CD14-positive monocyte (primary cell): ENCODE measurements at regions not wholly inside any gene's neighbourhood (a gene's known extent, or its start where the extent isn't known, plus 50 kb on each side); places are given as distances from the start of the nearest gene placed in this dataset.
A peak's percentile ranks its signal among the peaks of the same experiment; 100 is the strongest.

ENCODE experiments used
- DNase-seq, 3 donors: peaks; one replicate each; pipeline ENCODE4 v3.0.0-alpha.2; 2011 to 2022
- H2AFZ ChIP-seq: 2 replicates; pipeline ENCODE4 v1.6.0; 2012; ENCODE audit warnings: mild to moderate bottlenecking, low read depth, low read length, inconsistent platforms; ENCODE audit not compliant: insufficient read depth, poor library complexity, severe bottlenecking
- H3K27ac ChIP-seq, 2 donors: 1 replicate in 1 of 2; 2 replicates in 1 of 2; pipeline ENCODE4 v1.5.1; 2012 to 2013; ENCODE audit warnings: low read length in 2 of 2, control low read depth in 1 of 2, inconsistent platforms in 1 of 2, low read depth in 1 of 2, mild to moderate bottlenecking in 1 of 2
- H3K27me3 ChIP-seq, 2 donors: one replicate each; pipeline versions ENCODE4 v1.6.0 to v1.6.1; 2011 to 2013; ENCODE audit warnings: low read length in 2 of 2; ENCODE audit not compliant: control insufficient read depth in 2 of 2, insufficient read depth in 2 of 2
- H3K36me3 ChIP-seq, 2 donors: replicated peaks in 1 of 2; 1 replicate in 1 of 2; 2 replicates in 1 of 2; pipeline versions ENCODE4 v1.5.1 to v1.6.1; 2012 to 2013; ENCODE audit warnings: low read length in 2 of 2, control low read depth in 1 of 2, inconsistent platforms in 1 of 2, mild to moderate bottlenecking in 1 of 2; ENCODE audit not compliant: insufficient read depth in 2 of 2, control insufficient read depth in 1 of 2
- H3K4me1 ChIP-seq, 2 donors: 1 replicate in 1 of 2; 2 replicates in 1 of 2; pipeline versions ENCODE4 v1.5.1 to v1.6.1; 2012 to 2013; ENCODE audit warnings: low read length in 2 of 2, control low read depth in 1 of 2, inconsistent platforms in 1 of 2, mild to moderate bottlenecking in 1 of 2, moderate library complexity in 1 of 2; ENCODE audit not compliant: insufficient read depth in 2 of 2, control insufficient read depth in 1 of 2
- H3K4me2 ChIP-seq: replicated peaks from 2 replicates; pipeline ENCODE3; 2012; ENCODE audit warnings: low read length, moderate library complexity, mild to moderate bottlenecking; ENCODE audit not compliant: poor library complexity, severe bottlenecking; ENCODE audit errors: extremely low read depth
- H3K4me3 ChIP-seq, 3 experiments: fragments of 200-600 bp in 1 of 3; sonication (generic) in 1 of 3; replicated peaks in 1 of 3; 1 replicate in 2 of 3; 2 replicates in 1 of 3; pipeline ENCODE4 v1.5.1; 2011 to 2013; ENCODE audit warnings: low read length in 3 of 3, mild to moderate bottlenecking in 3 of 3, control low read depth in 2 of 3, low read depth in 2 of 3, inconsistent platforms in 1 of 3, moderate library complexity in 1 of 3
- H3K79me2 ChIP-seq: 2 replicates; pipeline ENCODE4 v1.6.0; 2012; ENCODE audit warnings: mild to moderate bottlenecking, control low read depth, inconsistent platforms, low read length, moderate library complexity; ENCODE audit not compliant: insufficient read depth
- H3K9ac ChIP-seq: 2 replicates; pipeline ENCODE4 v1.6.0; 2017; ENCODE audit warnings: low read length, mild to moderate bottlenecking; ENCODE audit not compliant: insufficient read depth, poor library complexity, severe bottlenecking
- H3K9me3 ChIP-seq, 2 donors: replicated peaks in 1 of 2; 1 replicate in 1 of 2; 2 replicates in 1 of 2; pipeline versions ENCODE4 v1.5.1 to v1.6.1; 2012 to 2013; ENCODE audit warnings: low read length in 2 of 2, control low read depth in 1 of 2; ENCODE audit not compliant: control insufficient read depth in 1 of 2, insufficient read depth in 1 of 2
- H4K20me1 ChIP-seq: 2 replicates; pipeline ENCODE4 v1.6.0; 2012; ENCODE audit warnings: mild to moderate bottlenecking, low read length, control low read depth, moderate library complexity; ENCODE audit not compliant: insufficient read depth
- H3K27ac Mint-ChIP-seq, 7 donors: one replicate each; pipeline ENCODE4 v1.8.0; 2020; ENCODE audit warnings: mild to moderate bottlenecking in 7 of 7, mixed read lengths in 7 of 7, moderate library complexity in 6 of 7, inconsistent platforms in 2 of 7
- H3K27me3 Mint-ChIP-seq, 3 donors: one replicate each; pipeline ENCODE4 v1.8.0; 2021 to 2022; ENCODE audit warnings: low read depth in 3 of 3, mild to moderate bottlenecking in 3 of 3, mixed read lengths in 3 of 3, moderate library complexity in 3 of 3, inconsistent platforms in 1 of 3
- H3K36me3 Mint-ChIP-seq, 2 donors: one replicate each; pipeline ENCODE4 v1.8.0; 2020; ENCODE audit warnings: mixed read lengths in 2 of 2, inconsistent platforms in 1 of 2, mild to moderate bottlenecking in 1 of 2
- H3K4me1 Mint-ChIP-seq: one replicate; pipeline ENCODE4 v1.8.0; 2020; ENCODE audit warnings: mild to moderate bottlenecking, mixed read lengths
- H3K4me3 Mint-ChIP-seq, 2 donors: one replicate each; pipeline ENCODE4 v1.8.0; 2020; ENCODE audit warnings: mild to moderate bottlenecking in 2 of 2, mixed read lengths in 2 of 2, moderate library complexity in 1 of 2
- H3K9me3 Mint-ChIP-seq, 7 donors: one replicate each; pipeline ENCODE4 v1.8.0; 2020 to 2022; ENCODE audit warnings: mixed read lengths in 7 of 7, mild to moderate bottlenecking in 6 of 7, moderate library complexity in 6 of 7, inconsistent platforms in 2 of 7
- WGBS: methylation state at CpG from one replicate; pipeline ENCODE4 v1.1.5; 2013; ENCODE audit warnings: missing lambda C conversion rate; ENCODE audit not compliant: insufficient coverage; 5-methylcytosine and 5-hydroxymethylcytosine counted together
- intact Hi-C, 2 donors: fragments of 100-400 bp; cut with micrococcal nuclease; formaldehyde crosslinking; loops; one replicate each; pipeline versions ENCODE4 v1.15.0 to v1.15.1; 2023
- TF ChIP-seq, protein P1 (sequence below): fragments of 200-600 bp; IDR thresholded peaks from one replicate; pipeline ENCODE4 v1.8.0; 2022; ENCODE audit warnings: antibody characterized with exemption, mild to moderate bottlenecking

DNA sequence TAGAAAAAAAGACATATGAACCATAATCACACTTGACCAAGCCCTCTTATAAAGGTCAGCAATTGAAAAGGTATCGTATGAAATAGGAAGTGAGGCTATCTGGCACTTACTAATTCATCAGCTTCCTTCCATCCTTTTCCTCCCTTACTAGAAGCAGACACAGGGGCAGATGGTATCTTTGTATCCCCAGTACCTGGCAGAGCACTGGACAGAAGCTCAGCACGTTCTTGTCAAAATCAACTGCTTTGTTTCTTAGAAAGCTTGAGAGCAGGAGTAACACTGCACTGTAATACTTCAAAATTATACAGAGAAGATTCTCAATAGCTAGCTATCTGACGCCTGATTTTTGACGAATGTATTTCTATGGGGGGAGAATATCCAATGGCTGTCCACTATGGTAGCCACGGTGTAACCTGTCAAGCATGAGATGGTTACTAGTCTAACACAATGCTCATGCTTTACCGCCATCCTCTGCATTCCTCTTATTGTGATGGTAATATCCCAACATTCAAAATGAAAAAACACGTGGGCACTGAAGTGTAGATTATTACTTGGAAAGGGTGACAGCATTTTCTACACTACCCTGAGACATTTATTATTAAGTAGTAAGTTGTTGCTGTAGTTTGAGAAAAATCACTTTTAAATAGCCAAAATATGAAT lies 175.6 kb downstream of the SIPA1L2 start:
- H3K27ac ChIP-seq: no peak overlapping the region
- H3K9ac ChIP-seq: no peak overlapping the region
- H3K27ac Mint-ChIP-seq: no peak overlapping the region
- TF ChIP-seq, protein P1, sequence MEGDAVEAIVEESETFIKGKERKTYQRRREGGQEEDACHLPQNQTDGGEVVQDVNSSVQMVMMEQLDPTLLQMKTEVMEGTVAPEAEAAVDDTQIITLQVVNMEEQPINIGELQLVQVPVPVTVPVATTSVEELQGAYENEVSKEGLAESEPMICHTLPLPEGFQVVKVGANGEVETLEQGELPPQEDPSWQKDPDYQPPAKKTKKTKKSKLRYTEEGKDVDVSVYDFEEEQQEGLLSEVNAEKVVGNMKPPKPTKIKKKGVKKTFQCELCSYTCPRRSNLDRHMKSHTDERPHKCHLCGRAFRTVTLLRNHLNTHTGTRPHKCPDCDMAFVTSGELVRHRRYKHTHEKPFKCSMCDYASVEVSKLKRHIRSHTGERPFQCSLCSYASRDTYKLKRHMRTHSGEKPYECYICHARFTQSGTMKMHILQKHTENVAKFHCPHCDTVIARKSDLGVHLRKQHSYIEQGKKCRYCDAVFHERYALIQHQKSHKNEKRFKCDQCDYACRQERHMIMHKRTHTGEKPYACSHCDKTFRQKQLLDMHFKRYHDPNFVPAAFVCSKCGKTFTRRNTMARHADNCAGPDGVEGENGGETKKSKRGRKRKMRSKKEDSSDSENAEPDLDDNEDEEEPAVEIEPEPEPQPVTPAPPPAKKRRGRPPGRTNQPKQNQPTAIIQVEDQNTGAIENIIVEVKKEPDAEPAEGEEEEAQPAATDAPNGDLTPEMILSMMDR: no peak
- H3K9me3 Mint-ChIP-seq: peaks cover 0 to 4% (median 0%) of the 10 kb centered on the region in 7 donors
- H2AFZ ChIP-seq: no peak overlapping the region
- no peaks in the 10 kb centered on the region for H3K36me3 Mint-ChIP-seq
- H3K27me3 ChIP-seq: no peaks in the 10 kb centered on the region
- H3K4me3 Mint-ChIP-seq: no peak overlapping the region
- H3K79me2 ChIP-seq: no peaks in the 10 kb centered on the region
- WGBS: no CpG with 5 or more reads among the region's 7 CpGs
- H3K4me3 ChIP-seq: no peak overlapping the region
- DNase-seq: no peak
- H3K9me3 ChIP-seq: no peaks in the 10 kb centered on the region
- peaks cover 34% of the 10 kb centered on the region for H3K4me1 Mint-ChIP-seq
- peaks cover 22 to 27% of the 10 kb centered on the region in 2 donors for H3K4me1 ChIP-seq
- no peak overlapping the region for H3K4me2 ChIP-seq
- no peaks in the 10 kb centered on the region for H3K27me3 Mint-ChIP-seq
- H4K20me1 ChIP-seq: no peaks in the 10 kb centered on the region
- H3K36me3 ChIP-seq: no peaks in the 10 kb centered on the region
- intact Hi-C loops: no loop called here

DNA sequence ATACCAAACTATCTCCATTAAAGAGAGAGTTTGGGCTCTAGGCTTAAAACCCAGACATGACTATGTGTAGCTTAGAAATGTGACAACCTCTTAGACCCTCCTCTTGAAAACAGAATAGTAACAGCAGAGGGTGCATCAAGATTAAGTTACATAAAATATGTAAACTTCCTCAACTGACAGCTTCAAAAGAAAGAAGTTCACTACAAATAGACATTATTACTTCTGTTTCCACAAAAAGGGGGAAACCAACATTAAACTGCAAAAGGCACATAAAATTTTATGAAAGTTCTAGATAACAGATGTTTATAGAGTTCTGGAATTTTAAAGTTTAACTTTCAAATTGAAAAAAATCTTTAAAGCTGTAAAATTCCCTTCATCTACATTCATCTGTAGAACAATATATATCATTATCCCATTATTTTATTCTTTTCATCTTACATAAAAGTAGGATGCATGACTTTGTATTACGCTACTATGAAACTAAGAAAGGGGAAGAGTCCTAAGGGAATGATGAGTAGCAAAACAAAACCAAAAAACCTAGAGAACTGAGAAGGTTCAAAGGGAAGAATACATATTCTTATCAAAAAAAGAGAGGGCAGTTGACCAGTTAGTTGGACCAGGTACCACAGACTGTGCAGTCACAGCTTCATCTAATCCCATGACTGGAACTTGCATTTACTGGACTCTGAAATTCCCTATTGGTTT lies 177.0 kb downstream of the SIPA1L2 start:
- Mint-ChIP-seq H3K9me3 (peaks cover 0 to 4% (median 0%) of the 10 kb centered on the region in 7 donors), H3K4me1 (peaks cover 35% of the 10 kb centered on the region), H3K27me3 (no peaks in the 10 kb centered on the region), H3K36me3 (no peaks in the 10 kb centered on the region), H3K4me3 (no peak overlapping the region), H3K27ac (peak overlapping the region in 3 of 7 donors; percentile 32 to 45 (median 42))
- Histone ChIP-seq H3K4me3 (no peak overlapping the region), H3K9ac (no peak overlapping the region), H3K27ac (peak overlapping the region in 1 of 2 donors; percentile 55), H3K4me2 (peak overlapping the region; percentile 10), H3K4me1 (peaks cover 21 to 26% of the 10 kb centered on the region in 2 donors), H3K79me2 (no peaks in the 10 kb centered on the region), H2AFZ (no peak overlapping the region), H4K20me1 (no peaks in the 10 kb centered on the region), H3K36me3 (no peaks in the 10 kb centered on the region), H3K9me3 (no peaks in the 10 kb centered on the region), H3K27me3 (no peaks in the 10 kb centered on the region)
- intact Hi-C loops: no loop called here
- WGBS: no CpG with 5 or more reads among the region's 1 CpG
- TF ChIP-seq, protein P1: no peak
- DNase-seq: peak in 2 of 3 donors; percentile 4 to 12
